T-cell (primary cell): ENCODE measurements at regions not wholly inside any gene's neighbourhood (a gene's known extent, or its start where the extent isn't known, plus 50 kb on each side); places are given as distances from the start of the nearest gene placed in this dataset.

ENCODE experiments used
- ATAC-seq, 4 experiments: fragments of 200-7000 bp in 3 of 4; fragments of 150-1000 bp in 1 of 4; cut with Tn5 transposase; replicated peaks in 1 of 4; 1 replicate in 3 of 4; 2 replicates in 1 of 4; pipeline ENCODE4 v1.10.0; 2021; ENCODE audit warnings: moderate library complexity in 3 of 4, mild to moderate bottlenecking in 2 of 4, moderate number of reproducible peaks in 1 of 4
- CTCF ChIA-PET, 2 donors: fragments of 300-600 bp; sonication (Branson Sonifier 250); formaldehyde crosslinking; loops; one replicate each; lab custom pipeline; 2022; ENCODE audit warnings: antibody characterized with exemption in 2 of 2; lab: Charles Lee
- POLR2A ChIA-PET, 2 donors: fragments of 300-600 bp; sonication (Branson Sonifier 250); formaldehyde crosslinking; loops; one replicate each; lab custom pipeline; 2022; ENCODE audit warnings: antibody characterized with exemption in 2 of 2; lab: Charles Lee
- DNase-seq, 35 experiments: peaks; one replicate each; pipeline versions ENCODE4 v3.0.0 to v3.0.0-alpha.2; 2013 to 2023
- H3K27ac ChIP-seq: one replicate; pipeline ENCODE4 v1.5.1; 2013; ENCODE audit warnings: low read length
- H3K27me3 ChIP-seq, 2 experiments: replicated peaks in 1 of 2; 1 replicate in 1 of 2; 2 replicates in 1 of 2; pipeline versions ENCODE4 v1.6.1 to v1.7.0; 2013; ENCODE audit warnings: low read length in 1 of 2, mixed read lengths in 1 of 2; ENCODE audit not compliant: control insufficient read depth in 2 of 2, insufficient read depth in 2 of 2; ENCODE audit errors: extremely low read depth in 1 of 2
- H3K36me3 ChIP-seq, 2 donors: 1 replicate in 1 of 2; 2 replicates in 1 of 2; pipeline versions ENCODE4 v1.6.1 to v1.7.0; 2013; ENCODE audit warnings: low read length in 1 of 2; ENCODE audit not compliant: control insufficient read depth in 2 of 2, insufficient read depth in 1 of 2; ENCODE audit errors: extremely low read depth in 1 of 2
- H3K4me1 ChIP-seq, 2 experiments: 1 replicate in 1 of 2; 2 replicates in 1 of 2; pipeline versions ENCODE4 v1.6.1 to v1.7.0; 2013; ENCODE audit warnings: low read length in 2 of 2, mixed read lengths in 1 of 2; ENCODE audit not compliant: insufficient read depth in 2 of 2, control insufficient read depth in 1 of 2; ENCODE audit errors: extremely low read depth in 1 of 2
- H3K4me3 ChIP-seq, 2 donors: 1 replicate in 1 of 2; 2 replicates in 1 of 2; pipeline versions ENCODE4 v1.5.1 to v1.7.0; 2013; ENCODE audit warnings: mild to moderate bottlenecking in 2 of 2, low read length in 1 of 2, moderate library complexity in 1 of 2; ENCODE audit not compliant: control insufficient read depth in 1 of 2; ENCODE audit errors: extremely low read depth in 1 of 2
- H3K9me3 ChIP-seq: 2 replicates; pipeline ENCODE4 v1.7.0; 2013
- H3K27ac Mint-ChIP-seq, 2 donors: one replicate each; pipeline ENCODE4 v1.8.0; 2020 to 2021; ENCODE audit warnings: mild to moderate bottlenecking in 2 of 2, mixed read lengths in 2 of 2
- H3K27me3 Mint-ChIP-seq, 2 donors: one replicate each; pipeline ENCODE4 v1.8.0; 2021 to 2022; ENCODE audit warnings: mixed read lengths in 2 of 2
- H3K36me3 Mint-ChIP-seq: one replicate; pipeline ENCODE4 v1.8.0; 2021; ENCODE audit warnings: mixed read lengths
- H3K4me1 Mint-ChIP-seq, 3 donors: one replicate each; pipeline ENCODE4 v1.8.0; 2020 to 2022; ENCODE audit warnings: mixed read lengths in 3 of 3, mild to moderate bottlenecking in 1 of 3
- H3K4me3 Mint-ChIP-seq, 3 donors: one replicate each; pipeline ENCODE4 v1.8.0; 2020 to 2022; ENCODE audit warnings: mild to moderate bottlenecking in 3 of 3, mixed read lengths in 3 of 3, moderate library complexity in 3 of 3
- H3K9me3 Mint-ChIP-seq, 3 donors: one replicate each; pipeline ENCODE4 v1.8.0; 2020 to 2022; ENCODE audit warnings: mixed read lengths in 3 of 3
- WGBS: methylation state at CpG from one replicate; pipeline ENCODE4 v1.1.5; 2013; ENCODE audit warnings: missing lambda C conversion rate; ENCODE audit not compliant: insufficient coverage; 5-methylcytosine and 5-hydroxymethylcytosine counted together

DNA sequence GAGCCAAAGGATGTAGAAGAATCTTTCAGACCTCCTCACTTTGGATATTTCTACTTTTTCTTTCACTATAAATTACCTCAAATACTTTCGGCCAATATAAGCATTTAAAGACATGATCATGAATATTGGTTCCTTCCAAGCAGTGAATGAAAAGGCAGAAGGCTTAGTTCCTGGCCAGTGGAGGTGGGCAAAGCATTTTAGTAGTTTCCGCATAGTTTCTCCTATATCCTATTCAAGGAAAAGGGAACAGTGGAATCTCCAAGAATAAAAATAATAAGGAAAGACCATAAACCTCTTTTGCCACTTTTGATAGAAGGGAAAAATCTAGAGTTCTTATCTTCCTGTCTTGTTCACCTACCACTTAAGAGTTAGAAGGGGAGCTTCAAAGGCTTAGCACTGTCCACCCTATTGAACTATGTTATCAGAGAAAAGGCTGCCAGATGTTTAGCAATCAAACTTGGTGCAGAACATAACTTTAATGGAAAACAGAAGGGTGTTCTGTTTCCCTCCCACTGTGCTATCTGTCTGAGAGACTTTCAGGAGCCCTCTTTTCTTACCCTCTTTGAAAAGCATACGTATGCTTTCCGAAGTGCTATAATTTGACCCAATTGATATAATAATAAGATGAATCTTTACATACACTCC lies 155.6 kb upstream of the DPH6 start:
- WGBS, result no CpG with 5 or more reads among the region's 4 CpGs

GRCh38 chr15:35702946-35703495 lies 157.1 kb upstream of the DPH6 start:
- no peak overlapping the region for H3K27ac Mint-ChIP-seq
- ATAC-seq (no peak), DNase-seq (no peak)
- no peaks in the 10 kb centered on the region for H3K27me3 ChIP-seq
- ChIA-PET POLR2A (no interaction called here), CTCF (no interaction called here)
- no peak overlapping the region for H3K4me3 ChIP-seq
- no CpG with 5 or more reads among the region's 3 CpGs for WGBS
- no peaks in the 10 kb centered on the region for H3K4me1 Mint-ChIP-seq
- no peaks in the 10 kb centered on the region for H3K36me3 Mint-ChIP-seq
- no peaks in the 10 kb centered on the region for H3K9me3 ChIP-seq
- peaks cover under 1 to 4% of the 10 kb centered on the region in 2 donors for H3K27me3 Mint-ChIP-seq
- H3K4me1 ChIP-seq, result no peaks in the 10 kb centered on the region
- H3K9me3 Mint-ChIP-seq, result no peaks in the 10 kb centered on the region
- H3K4me3 Mint-ChIP-seq, result no peak overlapping the region
- H3K27ac ChIP-seq, result no peak overlapping the region
- no peaks in the 10 kb centered on the region for H3K36me3 ChIP-seq

More for the DNA sequence above, 155.6 kb upstream of the DPH6 start:
- Mint-ChIP-seq H3K27ac (no peak overlapping the region), H3K9me3 (no peaks in the 10 kb centered on the region), H3K4me3 (no peak overlapping the region), H3K36me3 (no peaks in the 10 kb centered on the region), H3K27me3 (peaks cover 1 to 4% of the 10 kb centered on the region in 2 donors), H3K4me1 (no peaks in the 10 kb centered on the region)
- no peak for ATAC-seq
- DNase-seq, result no peak
- no peaks in the 10 kb centered on the region for H3K4me1 ChIP-seq
- no peaks in the 10 kb centered on the region for H3K9me3 ChIP-seq
- CTCF ChIA-PET, result no interaction called here
- H3K36me3 ChIP-seq, result no peaks in the 10 kb centered on the region
- no peak overlapping the region for H3K27ac ChIP-seq
- no peaks in the 10 kb centered on the region for H3K27me3 ChIP-seq
- H3K4me3 ChIP-seq, result no peak overlapping the region
- POLR2A ChIA-PET, result no interaction called here

GRCh38 chr15:35705030-35705883 lies 159.3 kb upstream of the DPH6 start:
- DNase-seq (no peak), ATAC-seq (no peak)
- no peak overlapping the region for H3K27ac Mint-ChIP-seq
- POLR2A ChIA-PET, result no interaction called here
- no CpG with 5 or more reads among the region's 2 CpGs for WGBS
- no peaks in the 10 kb centered on the region for H3K4me1 Mint-ChIP-seq
- Histone ChIP-seq H3K36me3 (no peaks in the 10 kb centered on the region), H3K4me3 (no peak overlapping the region), H3K27ac (no peak overlapping the region), H3K9me3 (no peaks in the 10 kb centered on the region), H3K4me1 (no peaks in the 10 kb centered on the region), H3K27me3 (no peaks in the 10 kb centered on the region)
- no peaks in the 10 kb centered on the region for H3K9me3 Mint-ChIP-seq
- H3K4me3 Mint-ChIP-seq, result no peak overlapping the region
- H3K27me3 Mint-ChIP-seq, result peaks cover 0 to under 1% of the 10 kb centered on the region in 2 donors
- no peaks in the 10 kb centered on the region for H3K36me3 Mint-ChIP-seq
- CTCF ChIA-PET, result no interaction called here

GRCh38 chr15:35705884-35706585 lies 160.1 kb upstream of the DPH6 start:
- no peak overlapping the region for H3K27ac ChIP-seq
- no peaks in the 10 kb centered on the region for H3K36me3 Mint-ChIP-seq
- no peak overlapping the region for H3K4me3 ChIP-seq
- H3K9me3 ChIP-seq, result no peaks in the 10 kb centered on the region
- POLR2A ChIA-PET, result no interaction called here
- DNase-seq (no peak), ATAC-seq (no peak)
- no peaks in the 10 kb centered on the region for H3K36me3 ChIP-seq
- H3K4me1 Mint-ChIP-seq, result no peaks in the 10 kb centered on the region
- peaks cover 0 to 3% of the 10 kb centered on the region in 2 donors for H3K27me3 Mint-ChIP-seq
- WGBS, result no CpG with 5 or more reads among the region's 4 CpGs
- H3K4me3 Mint-ChIP-seq, result no peak overlapping the region
- CTCF ChIA-PET, result no interaction called here
- H3K27ac Mint-ChIP-seq, result no peak overlapping the region
- no peaks in the 10 kb centered on the region for H3K27me3 ChIP-seq
- H3K9me3 Mint-ChIP-seq, result no peaks in the 10 kb centered on the region
- H3K4me1 ChIP-seq, result no peaks in the 10 kb centered on the region

GRCh38 chr15:35712956-35713355 lies 167.0 kb upstream of the DPH6 start:
- Histone ChIP-seq H3K9me3 (no peaks in the 10 kb centered on the region), H3K4me3 (no peak overlapping the region), H3K27me3 (no peaks in the 10 kb centered on the region), H3K4me1 (no peaks in the 10 kb centered on the region), H3K36me3 (no peaks in the 10 kb centered on the region), H3K27ac (no peak overlapping the region)
- POLR2A ChIA-PET, result no interaction called here
- Mint-ChIP-seq H3K4me1 (no peaks in the 10 kb centered on the region), H3K36me3 (no peaks in the 10 kb centered on the region), H3K27me3 (peaks cover 4 to 7% of the 10 kb centered on the region in 2 donors), H3K4me3 (no peak overlapping the region), H3K27ac (no peak overlapping the region), H3K9me3 (peaks cover 0 to 8% (median 4%) of the 10 kb centered on the region in 3 donors)
- CTCF ChIA-PET, result no interaction called here
- DNase-seq, result no peak
- ATAC-seq, result no peak
- no CpG with 5 or more reads among the region's 2 CpGs for WGBS

DNA sequence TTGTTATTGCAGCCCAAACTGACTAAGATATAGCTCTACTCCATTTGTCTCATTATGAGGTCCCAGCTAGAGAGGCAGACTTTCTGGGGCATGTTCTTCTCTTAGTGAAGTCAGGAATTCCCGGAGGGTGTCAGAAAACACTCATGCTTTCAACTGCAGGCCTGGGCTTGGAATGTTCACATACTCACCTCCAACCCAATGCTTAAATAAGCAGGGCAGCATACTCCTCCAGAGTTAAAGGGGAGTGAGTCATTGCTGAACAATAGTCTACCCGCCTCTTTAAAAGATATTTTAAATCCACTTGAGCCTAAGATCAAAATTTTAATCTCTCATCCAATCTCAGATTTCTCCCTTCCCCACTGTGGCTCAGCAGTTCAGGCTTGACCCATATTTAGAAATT lies 167.8 kb upstream of the DPH6 start:
- POLR2A ChIA-PET, result no interaction called here
- Mint-ChIP-seq H3K4me1 (no peaks in the 10 kb centered on the region), H3K27ac (no peak overlapping the region), H3K4me3 (no peak overlapping the region), H3K27me3 (peaks cover 4 to 7% of the 10 kb centered on the region in 2 donors), H3K36me3 (no peaks in the 10 kb centered on the region), H3K9me3 (peaks cover 0 to 8% (median 4%) of the 10 kb centered on the region in 3 donors)
- Histone ChIP-seq H3K9me3 (no peaks in the 10 kb centered on the region), H3K4me3 (no peak overlapping the region), H3K4me1 (no peaks in the 10 kb centered on the region), H3K27ac (no peak overlapping the region), H3K27me3 (no peaks in the 10 kb centered on the region), H3K36me3 (no peaks in the 10 kb centered on the region)
- WGBS, result no CpG with 5 or more reads among the region's 2 CpGs
- CTCF ChIA-PET, result no interaction called here
- DNase-seq (no peak), ATAC-seq (no peak)
